ENCODE measurements at regions not wholly inside any gene's neighbourhood (a gene's known extent, or its start where the extent isn't known, plus 50 kb on each side); places are given as distances from the start of the nearest gene placed in this dataset.

DNA sequence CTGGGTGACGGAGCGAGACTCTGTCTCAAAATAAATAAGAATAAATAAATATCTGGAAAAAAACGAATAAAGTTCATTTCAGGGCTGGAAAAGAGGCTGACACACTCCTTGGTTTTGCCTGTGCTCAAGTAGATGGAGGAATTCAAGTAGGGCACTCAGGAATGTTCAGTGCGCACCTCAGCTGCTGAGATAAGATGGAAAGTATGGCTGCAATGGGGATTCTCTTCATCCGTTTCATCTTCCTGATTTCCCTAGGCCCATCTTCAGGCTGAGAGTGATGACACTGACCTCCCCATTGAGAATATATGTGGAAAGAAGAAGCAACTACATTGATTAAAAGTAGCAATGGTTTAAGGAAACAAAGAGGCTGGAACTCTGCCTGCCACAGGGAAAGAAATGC lies 130.5 kb upstream of the ZNF644 start:
- H3K27me3 ChIP-seq (ENCODE audit: insufficient read depth, low read length) = peaks cover 36% of the 10 kb centered on the region
- H3K4me1 ChIP-seq (ENCODE audit: control insufficient read depth, insufficient read depth, low read length, unreplicated experiment) = no peaks in the 10 kb centered on the region
- no peak overlapping the region for H2AFZ ChIP-seq (ENCODE audit: low read length, unreplicated experiment)
- no peak overlapping the region for H3K27ac ChIP-seq (ENCODE audit: low read depth, low read length)
- H3K4me3 ChIP-seq (ENCODE audit: low read depth, low read length) = no peak overlapping the region
- no peaks in the 10 kb centered on the region for H3K79me2 ChIP-seq (ENCODE audit: control insufficient read depth, insufficient read depth, low read length, unreplicated experiment)
- H3K36me3 ChIP-seq (ENCODE audit: insufficient read depth, low read length) = no peaks in the 10 kb centered on the region

DNA sequence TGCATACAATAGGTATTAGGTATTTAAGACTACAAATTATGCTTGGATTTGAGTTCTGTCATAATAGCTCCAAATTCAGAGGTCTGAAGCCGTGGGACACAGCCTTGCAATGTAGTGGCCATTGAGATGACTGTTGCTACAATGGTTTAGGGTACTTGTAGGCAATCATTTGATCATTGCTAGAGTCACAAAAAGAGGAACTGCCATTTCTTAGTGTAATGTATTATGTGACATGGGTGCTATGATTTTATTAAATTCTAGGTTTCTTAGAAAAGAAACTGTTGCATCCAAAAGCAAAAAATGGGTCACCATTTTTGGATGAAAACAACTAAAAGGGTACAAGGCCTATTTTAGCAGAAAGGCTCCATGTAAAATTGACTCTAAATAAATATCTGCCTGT lies 129.9 kb upstream of the ZNF644 start:
- Histone ChIP-seq H3K4me3 (ENCODE audit: low read depth, low read length) (no peak overlapping the region), H3K4me1 (ENCODE audit: control insufficient read depth, insufficient read depth, low read length, unreplicated experiment) (no peaks in the 10 kb centered on the region), H2AFZ (ENCODE audit: low read length, unreplicated experiment) (no peak overlapping the region), H3K27me3 (ENCODE audit: insufficient read depth, low read length) (peaks cover 30% of the 10 kb centered on the region), H3K79me2 (ENCODE audit: control insufficient read depth, insufficient read depth, low read length, unreplicated experiment) (no peaks in the 10 kb centered on the region), H3K36me3 (ENCODE audit: insufficient read depth, low read length) (no peaks in the 10 kb centered on the region), H3K27ac (ENCODE audit: low read depth, low read length) (no peak overlapping the region)

DNA sequence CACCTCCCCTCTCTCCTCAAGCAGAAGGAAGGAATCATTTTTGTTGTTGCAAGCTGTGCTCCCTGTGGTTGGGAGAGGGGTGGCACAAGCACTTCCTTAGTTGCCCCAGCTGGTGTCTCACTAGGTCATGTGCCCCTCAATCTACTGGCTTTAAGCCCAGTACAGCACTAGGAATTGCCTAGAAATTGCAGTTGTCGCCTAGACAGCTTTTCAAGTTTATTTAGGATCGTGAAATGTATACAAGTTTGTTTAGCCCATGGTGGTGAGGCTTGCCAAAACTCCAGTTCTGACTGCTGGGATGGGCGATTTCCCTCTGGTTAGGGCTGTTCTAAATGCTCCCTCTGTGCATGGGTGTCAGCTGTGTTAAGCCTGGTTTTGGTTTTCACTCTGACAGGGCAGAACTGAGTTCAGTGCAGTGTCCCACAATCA lies 126.8 kb upstream of the ZNF644 start:
- Histone ChIP-seq H3K4me3 (ENCODE audit: low read depth, low read length) (no peak overlapping the region), H2AFZ (ENCODE audit: low read length, unreplicated experiment) (no peak overlapping the region), H3K27ac (ENCODE audit: low read depth, low read length) (no peak overlapping the region), H3K79me2 (ENCODE audit: control insufficient read depth, insufficient read depth, low read length, unreplicated experiment) (no peaks in the 10 kb centered on the region), H3K27me3 (ENCODE audit: insufficient read depth, low read length) (0 out of 2 replicates have a peak, but pooled peaks cover 19% of the 10 kb centered on the region), H3K4me1 (ENCODE audit: control insufficient read depth, insufficient read depth, low read length, unreplicated experiment) (no peaks in the 10 kb centered on the region), H3K36me3 (ENCODE audit: insufficient read depth, low read length) (no peaks in the 10 kb centered on the region)

DNA sequence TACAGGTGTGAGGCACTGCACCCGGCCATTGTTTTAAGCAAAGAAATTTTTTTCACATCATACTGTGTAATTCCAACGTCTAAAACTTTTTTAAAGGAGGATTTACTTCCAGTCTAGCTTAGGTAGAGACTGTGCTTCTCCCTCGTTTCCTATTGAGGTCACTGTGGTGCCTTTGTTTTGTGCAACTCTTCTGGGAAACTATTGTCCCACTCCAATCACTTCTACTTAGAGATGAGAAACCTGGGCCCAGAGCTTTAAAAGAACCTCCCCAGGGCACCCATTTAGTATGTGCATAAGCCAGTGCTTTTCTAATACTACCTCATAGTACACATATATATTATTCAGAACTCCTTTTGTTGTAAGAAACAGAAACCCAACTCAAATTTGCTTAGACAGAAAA lies 120.0 kb upstream of the ZNF644 start:
- H3K27ac ChIP-seq (ENCODE audit: low read depth, low read length) = no peak overlapping the region
- no peak overlapping the region for H2AFZ ChIP-seq (ENCODE audit: low read length, unreplicated experiment)
- no peak overlapping the region for H3K4me3 ChIP-seq (ENCODE audit: low read depth, low read length)
- no peaks in the 10 kb centered on the region for H3K79me2 ChIP-seq (ENCODE audit: control insufficient read depth, insufficient read depth, low read length, unreplicated experiment)
- no peaks in the 10 kb centered on the region for H3K4me1 ChIP-seq (ENCODE audit: control insufficient read depth, insufficient read depth, low read length, unreplicated experiment)
- H3K36me3 ChIP-seq (ENCODE audit: insufficient read depth, low read length) = no peaks in the 10 kb centered on the region
- H3K27me3 ChIP-seq (ENCODE audit: insufficient read depth, low read length) = peaks cover 25% of the 10 kb centered on the region

DNA sequence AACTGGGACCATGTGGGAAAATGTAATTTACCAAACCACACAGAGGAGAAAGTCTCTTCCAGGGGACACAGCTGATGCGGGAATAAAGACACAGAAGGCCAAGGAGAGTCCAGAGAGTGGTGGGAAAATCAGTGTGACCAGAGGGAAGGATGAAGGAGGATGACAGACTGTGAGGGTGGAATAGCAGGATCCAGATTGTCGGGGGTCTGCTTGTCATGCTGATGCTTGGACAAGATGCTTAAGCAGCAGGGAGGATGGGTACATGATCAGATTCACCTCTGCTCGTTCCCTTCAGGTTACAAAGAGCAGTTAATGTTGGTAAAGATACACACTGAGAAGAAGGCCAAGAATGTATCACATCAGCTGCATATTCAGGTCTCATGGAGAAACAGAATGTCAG lies 117.1 kb upstream of the ZNF644 start:
- Histone ChIP-seq H3K36me3 (ENCODE audit: insufficient read depth, low read length) (no peaks in the 10 kb centered on the region), H3K27ac (ENCODE audit: low read depth, low read length) (no peak overlapping the region), H3K4me3 (ENCODE audit: low read depth, low read length) (no peak overlapping the region)

DNA sequence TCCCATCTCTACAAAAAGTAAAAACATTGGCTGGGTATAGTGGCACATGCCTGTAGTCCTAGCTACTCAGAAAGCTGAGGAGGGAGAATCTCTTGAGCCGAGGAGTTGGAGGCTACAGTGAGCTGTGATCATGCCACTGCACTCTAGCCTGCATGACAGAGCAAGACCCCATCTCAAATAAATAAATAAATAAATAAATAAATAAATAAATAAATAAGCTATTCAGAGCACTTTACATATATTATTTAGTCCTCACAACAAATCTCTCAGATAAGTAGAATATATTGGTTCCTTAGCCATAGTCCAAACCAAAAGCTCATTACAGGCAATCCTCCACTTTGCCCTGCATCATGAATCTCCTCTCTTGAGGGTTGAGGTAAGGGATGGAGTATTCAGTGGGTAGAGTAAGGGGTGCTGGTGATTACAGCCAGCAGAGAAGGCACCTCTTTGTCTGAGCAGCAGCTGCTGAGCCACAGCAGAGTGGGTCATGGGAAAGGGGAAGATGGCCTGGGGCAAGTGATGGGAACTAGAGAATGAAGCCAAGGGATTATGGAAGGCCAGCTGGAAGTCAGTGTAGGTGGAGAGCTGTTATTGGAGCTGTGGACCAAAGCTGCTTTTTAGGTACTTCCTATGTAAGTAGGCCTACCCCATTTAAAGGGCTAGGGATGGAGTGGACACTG lies 115.5 kb upstream of the ZNF644 start:
- H3K27ac ChIP-seq (ENCODE audit: low read depth, low read length) = no peak overlapping the region
- no peak overlapping the region for H3K4me3 ChIP-seq (ENCODE audit: low read depth, low read length)
- H3K4me1 ChIP-seq (ENCODE audit: control insufficient read depth, insufficient read depth, low read length, unreplicated experiment) = no peaks in the 10 kb centered on the region
- H3K27me3 ChIP-seq (ENCODE audit: insufficient read depth, low read length) = peaks cover 15% of the 10 kb centered on the region
- H2AFZ ChIP-seq (ENCODE audit: low read length, unreplicated experiment) = no peak overlapping the region
- no peaks in the 10 kb centered on the region for H3K36me3 ChIP-seq (ENCODE audit: insufficient read depth, low read length)
- no peaks in the 10 kb centered on the region for H3K79me2 ChIP-seq (ENCODE audit: control insufficient read depth, insufficient read depth, low read length, unreplicated experiment)

More for the DNA sequence above, 117.1 kb upstream of the ZNF644 start:
- Histone ChIP-seq H2AFZ (ENCODE audit: low read length, unreplicated experiment) (no peak overlapping the region), H3K4me1 (ENCODE audit: control insufficient read depth, insufficient read depth, low read length, unreplicated experiment) (no peaks in the 10 kb centered on the region), H3K79me2 (ENCODE audit: control insufficient read depth, insufficient read depth, low read length, unreplicated experiment) (no peaks in the 10 kb centered on the region), H3K27me3 (ENCODE audit: insufficient read depth, low read length) (peaks cover 17% of the 10 kb centered on the region)

DNA sequence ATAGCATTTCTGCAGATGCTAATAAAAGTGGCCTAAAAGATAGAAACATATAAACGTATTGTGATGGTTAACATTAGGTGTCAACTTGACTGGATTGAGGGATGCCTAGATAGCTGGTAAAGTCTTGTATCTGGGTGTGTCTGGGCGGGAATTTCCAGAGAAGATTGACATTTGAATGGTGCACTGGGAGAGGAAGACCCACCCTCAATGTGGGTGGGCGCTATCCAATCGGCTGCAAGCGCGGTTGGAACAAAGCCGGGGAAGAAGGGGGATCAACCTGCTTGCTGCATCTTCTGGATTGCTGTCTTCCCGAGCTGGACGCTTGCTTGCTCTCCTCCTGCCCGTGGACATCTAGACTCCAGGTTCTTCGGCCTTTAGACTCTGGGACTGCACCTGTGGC lies 114.0 kb upstream of the ZNF644 start:
- Histone ChIP-seq H3K27ac (ENCODE audit: low read depth, low read length) (no peak overlapping the region), H3K79me2 (ENCODE audit: control insufficient read depth, insufficient read depth, low read length, unreplicated experiment) (no peaks in the 10 kb centered on the region), H2AFZ (ENCODE audit: low read length, unreplicated experiment) (no peak overlapping the region), H3K4me1 (ENCODE audit: control insufficient read depth, insufficient read depth, low read length, unreplicated experiment) (no peaks in the 10 kb centered on the region), H3K36me3 (ENCODE audit: insufficient read depth, low read length) (no peaks in the 10 kb centered on the region), H3K4me3 (ENCODE audit: low read depth, low read length) (no peak overlapping the region), H3K27me3 (ENCODE audit: insufficient read depth, low read length) (peaks cover 15% of the 10 kb centered on the region)

DNA sequence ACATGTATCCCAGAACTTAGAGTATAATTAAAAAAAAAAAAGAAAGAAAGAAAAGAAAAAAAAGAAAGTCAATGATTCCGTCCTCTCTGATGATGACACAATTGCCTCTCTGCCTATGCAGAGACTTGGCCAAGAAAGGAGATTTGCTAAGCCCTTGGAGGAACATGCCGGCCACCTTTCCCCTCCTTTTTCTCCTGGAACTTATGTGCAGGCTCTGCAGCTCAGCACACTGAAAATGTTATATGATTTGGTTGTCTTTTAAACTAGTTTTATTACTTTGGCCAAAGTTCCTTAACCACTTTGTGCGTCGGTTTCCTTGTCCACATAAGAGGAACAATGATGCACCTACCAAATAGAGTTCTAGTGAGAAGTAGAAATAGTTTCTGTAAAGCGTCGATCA lies 111.4 kb upstream of the ZNF644 start:
- Histone ChIP-seq H3K4me1 (ENCODE audit: control insufficient read depth, insufficient read depth, low read length, unreplicated experiment) (no peaks in the 10 kb centered on the region), H3K36me3 (ENCODE audit: insufficient read depth, low read length) (no peaks in the 10 kb centered on the region)

DNA sequence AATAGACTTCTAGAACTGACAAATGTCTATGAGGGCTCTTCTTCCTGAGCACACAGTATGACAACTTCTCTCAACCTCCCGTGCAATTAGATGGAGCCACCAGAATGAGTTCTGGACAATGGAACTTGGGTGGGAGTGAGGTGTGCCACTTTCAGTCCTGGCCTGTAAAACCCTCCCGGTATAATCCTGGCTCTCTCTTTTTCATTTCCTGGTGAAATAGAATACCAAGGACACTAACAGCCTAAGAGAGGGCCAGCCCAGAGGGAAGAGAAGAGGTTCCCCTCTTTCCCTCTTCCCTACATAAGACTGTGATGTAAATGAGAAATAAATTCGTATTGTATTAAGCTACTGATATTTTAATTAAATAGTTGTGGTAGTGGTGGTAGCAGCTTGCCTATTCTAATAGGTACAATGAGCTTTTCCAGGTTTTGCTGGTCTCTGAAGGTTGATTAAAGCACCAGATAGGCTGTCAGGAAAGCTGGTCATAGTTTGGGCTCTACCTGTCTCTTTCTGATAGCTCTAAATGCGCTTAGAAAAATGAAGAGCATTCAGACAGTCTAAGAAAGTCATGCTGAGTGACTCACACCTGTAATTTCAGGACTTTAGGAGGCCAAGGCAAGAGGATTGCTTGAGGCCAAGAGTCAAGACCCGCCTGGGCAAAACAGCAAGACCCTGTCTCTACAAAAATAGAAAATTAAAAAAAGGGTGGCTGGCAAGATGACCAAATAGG lies 108.6 kb upstream of the ZNF644 start:
- no peaks in the 10 kb centered on the region for H3K79me2 ChIP-seq (ENCODE audit: control insufficient read depth, insufficient read depth, low read length, unreplicated experiment)
- no peak overlapping the region for H3K4me3 ChIP-seq (ENCODE audit: low read depth, low read length)
- H2AFZ ChIP-seq (ENCODE audit: low read length, unreplicated experiment) = no peak overlapping the region
- H3K27me3 ChIP-seq (ENCODE audit: insufficient read depth, low read length) = peaks cover 26% of the 10 kb centered on the region
- no peak overlapping the region for H3K27ac ChIP-seq (ENCODE audit: low read depth, low read length)
- no peaks in the 10 kb centered on the region for H3K4me1 ChIP-seq (ENCODE audit: control insufficient read depth, insufficient read depth, low read length, unreplicated experiment)
- no peaks in the 10 kb centered on the region for H3K36me3 ChIP-seq (ENCODE audit: insufficient read depth, low read length)

More for the DNA sequence above, 111.4 kb upstream of the ZNF644 start:
- Histone ChIP-seq H2AFZ (ENCODE audit: low read length, unreplicated experiment) (no peak overlapping the region), H3K27me3 (ENCODE audit: insufficient read depth, low read length) (peaks cover 26% of the 10 kb centered on the region), H3K4me3 (ENCODE audit: low read depth, low read length) (no peak overlapping the region), H3K27ac (ENCODE audit: low read depth, low read length) (no peak overlapping the region), H3K79me2 (ENCODE audit: control insufficient read depth, insufficient read depth, low read length, unreplicated experiment) (no peaks in the 10 kb centered on the region)

DNA sequence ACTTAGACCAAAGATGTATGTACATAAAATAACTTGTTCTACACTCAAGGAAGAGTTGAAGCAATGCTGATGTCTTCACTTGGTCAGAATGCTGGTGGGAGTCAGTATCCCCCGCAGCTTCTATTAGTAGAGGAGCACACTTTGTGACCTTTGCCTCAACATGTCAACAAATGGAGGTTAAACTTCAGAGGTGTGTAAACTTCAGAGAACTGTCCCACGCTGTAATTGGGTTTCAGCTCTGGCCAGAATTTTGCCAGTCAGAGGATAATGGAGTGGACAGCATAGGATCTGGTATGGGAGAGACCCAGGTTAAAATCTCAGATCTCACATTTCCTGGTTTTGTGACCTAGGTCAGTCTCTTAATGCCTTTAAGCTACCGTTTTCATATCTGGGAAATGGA lies 107.6 kb upstream of the ZNF644 start:
- Histone ChIP-seq H3K27ac (ENCODE audit: low read depth, low read length) (no peak overlapping the region), H2AFZ (ENCODE audit: low read length, unreplicated experiment) (no peak overlapping the region), H3K36me3 (ENCODE audit: insufficient read depth, low read length) (no peaks in the 10 kb centered on the region), H3K27me3 (ENCODE audit: insufficient read depth, low read length) (peaks cover 26% of the 10 kb centered on the region), H3K4me1 (ENCODE audit: control insufficient read depth, insufficient read depth, low read length, unreplicated experiment) (no peaks in the 10 kb centered on the region), H3K4me3 (ENCODE audit: low read depth, low read length) (no peak overlapping the region), H3K79me2 (ENCODE audit: control insufficient read depth, insufficient read depth, low read length, unreplicated experiment) (no peaks in the 10 kb centered on the region)

DNA sequence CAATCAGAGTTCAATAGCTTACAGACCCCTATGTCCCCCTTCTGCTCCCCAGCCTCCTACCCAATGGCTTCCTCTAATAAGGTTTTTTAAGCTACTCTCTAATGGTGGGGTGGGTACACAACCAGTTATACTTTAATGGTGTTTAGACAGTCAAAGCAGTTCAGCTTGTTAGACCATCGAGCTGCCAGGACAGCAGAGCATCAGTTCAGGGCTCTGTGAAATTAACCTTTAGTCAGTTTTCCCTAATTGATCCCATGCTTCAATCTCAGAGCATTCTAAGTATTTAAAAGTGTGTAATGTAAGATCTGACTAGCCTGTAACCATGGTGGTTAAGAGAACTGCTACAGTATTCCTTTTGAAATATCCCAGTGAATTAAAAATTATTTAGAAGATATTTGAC lies 107.2 kb upstream of the ZNF644 start:
- H2AFZ ChIP-seq (ENCODE audit: low read length, unreplicated experiment) = no peak overlapping the region
- H3K79me2 ChIP-seq (ENCODE audit: control insufficient read depth, insufficient read depth, low read length, unreplicated experiment) = no peaks in the 10 kb centered on the region
- no peak overlapping the region for H3K4me3 ChIP-seq (ENCODE audit: low read depth, low read length)
- no peak overlapping the region for H3K27ac ChIP-seq (ENCODE audit: low read depth, low read length)
- no peaks in the 10 kb centered on the region for H3K4me1 ChIP-seq (ENCODE audit: control insufficient read depth, insufficient read depth, low read length, unreplicated experiment)
- no peaks in the 10 kb centered on the region for H3K36me3 ChIP-seq (ENCODE audit: insufficient read depth, low read length)
- peaks cover 26% of the 10 kb centered on the region for H3K27me3 ChIP-seq (ENCODE audit: insufficient read depth, low read length)

Data from ACC112 (cell line).